Activated T-helper 17 cell treated with anti-CD3 and anti-CD28 coated beads, Interleukin-2, amount 50 U/mL, for 72 hours (primary cell): ENCODE measurements at regions not wholly inside any gene's neighbourhood (a gene's known extent, or its start where the extent isn't known, plus 50 kb on each side); places are given as distances from the start of the nearest gene placed in this dataset.

ENCODE experiments used
- ATAC-seq: fragments of 150-1000 bp; cut with Tn5 transposase; replicated peaks from 2 replicates; pipeline ENCODE4 v1.10.0; 2021; ENCODE audit warnings: mild to moderate bottlenecking, moderate library complexity
- H3K27ac Mint-ChIP-seq: one replicate; pipeline ENCODE4 v1.8.0; 2022; ENCODE audit warnings: mixed read lengths
- H3K27me3 Mint-ChIP-seq: one replicate; pipeline ENCODE4 v1.8.0; 2022; ENCODE audit warnings: mixed read lengths
- H3K36me3 Mint-ChIP-seq: one replicate; pipeline ENCODE4 v1.8.0; 2022; ENCODE audit warnings: low read depth, mild to moderate bottlenecking, mixed read lengths
- H3K4me1 Mint-ChIP-seq: one replicate; pipeline ENCODE4 v1.8.0; 2022; ENCODE audit warnings: mixed read lengths
- H3K4me3 Mint-ChIP-seq: one replicate; pipeline ENCODE4 v1.8.0; 2022; ENCODE audit warnings: mild to moderate bottlenecking, mixed read lengths
- H3K9me3 Mint-ChIP-seq: one replicate; pipeline ENCODE4 v1.8.0; 2022; ENCODE audit warnings: mixed read lengths

- H3K4me1 Mint-ChIP-seq: peaks cover 5% of the 10 kb centered on the region
- peaks cover 15% of the 10 kb centered on the region for H3K27me3 Mint-ChIP-seq
Measured at GRCh38 chr14:54278087-54278486, 118.7 kb upstream of the CDKN3 start.

GRCh38 chr14:54278665-54279295 lies 118.0 kb upstream of the CDKN3 start:
- Mint-ChIP-seq H3K9me3 (peaks cover 4% of the 10 kb centered on the region), H3K36me3 (no peaks in the 10 kb centered on the region), H3K4me1 (peaks cover 5% of the 10 kb centered on the region), H3K27me3 (peaks cover 15% of the 10 kb centered on the region), H3K4me3 (no peak overlapping the region), H3K27ac (no peak overlapping the region)
- no peak for ATAC-seq

More at GRCh38 chr14:54278087-54278486, 118.7 kb upstream of the CDKN3 start:
- Mint-ChIP-seq H3K9me3 (peaks cover 4% of the 10 kb centered on the region), H3K4me3 (no peak overlapping the region), H3K27ac (no peak overlapping the region), H3K36me3 (no peaks in the 10 kb centered on the region)
- ATAC-seq: no peak

GRCh38 chr14:54282849-54283248 lies 114.0 kb upstream of the CDKN3 start:
- Mint-ChIP-seq H3K36me3 (no peaks in the 10 kb centered on the region), H3K4me1 (no peaks in the 10 kb centered on the region)
- ATAC-seq: no peak

GRCh38 chr14:54285030-54285429 lies 111.8 kb upstream of the CDKN3 start:
- H3K4me1 Mint-ChIP-seq: no peaks in the 10 kb centered on the region
- peaks cover 9% of the 10 kb centered on the region for H3K27me3 Mint-ChIP-seq
- H3K4me3 Mint-ChIP-seq: no peak overlapping the region
- no peak for ATAC-seq
- no peaks in the 10 kb centered on the region for H3K36me3 Mint-ChIP-seq
- H3K9me3 Mint-ChIP-seq: no peaks in the 10 kb centered on the region
- no peak overlapping the region for H3K27ac Mint-ChIP-seq

More at GRCh38 chr14:54282849-54283248, 114.0 kb upstream of the CDKN3 start:
- Mint-ChIP-seq H3K27me3 (peaks cover 13% of the 10 kb centered on the region), H3K4me3 (no peak overlapping the region), H3K27ac (no peak overlapping the region), H3K9me3 (no peaks in the 10 kb centered on the region)

- Mint-ChIP-seq H3K9me3 (no peaks in the 10 kb centered on the region), H3K36me3 (no peaks in the 10 kb centered on the region), H3K27me3 (peaks cover 32% of the 10 kb centered on the region), H3K27ac (no peak overlapping the region), H3K4me3 (no peak overlapping the region), H3K4me1 (no peaks in the 10 kb centered on the region)
- ATAC-seq: no peak
Measured at GRCh38 chr14:54291491-54292191, 105.2 kb upstream of the CDKN3 start.

GRCh38 chr14:54294802-54295201 lies 102.0 kb upstream of the CDKN3 start:
- no peak for ATAC-seq
- Mint-ChIP-seq H3K27me3 (peaks cover 43% of the 10 kb centered on the region), H3K36me3 (no peaks in the 10 kb centered on the region), H3K4me3 (no peak overlapping the region), H3K27ac (no peak overlapping the region), H3K9me3 (no peaks in the 10 kb centered on the region), H3K4me1 (no peaks in the 10 kb centered on the region)

- Mint-ChIP-seq H3K27ac (no peak overlapping the region), H3K27me3 (peaks cover 28% of the 10 kb centered on the region), H3K9me3 (no peaks in the 10 kb centered on the region), H3K4me1 (no peaks in the 10 kb centered on the region), H3K36me3 (no peaks in the 10 kb centered on the region), H3K4me3 (no peak overlapping the region)
- ATAC-seq: no peak
Measured at GRCh38 chr14:54299410-54300363, 97.1 kb upstream of the CDKN3 start.

- peaks cover 22% of the 10 kb centered on the region for H3K27me3 Mint-ChIP-seq
- H3K27ac Mint-ChIP-seq: no peak overlapping the region
- no peaks in the 10 kb centered on the region for H3K36me3 Mint-ChIP-seq
- H3K9me3 Mint-ChIP-seq: no peaks in the 10 kb centered on the region
- no peak for ATAC-seq
- H3K4me3 Mint-ChIP-seq: no peak overlapping the region
- no peaks in the 10 kb centered on the region for H3K4me1 Mint-ChIP-seq
Measured at GRCh38 chr14:54300881-54301280, 95.9 kb upstream of the CDKN3 start.

GRCh38 chr14:54301359-54301758 lies 95.4 kb upstream of the CDKN3 start:
- no peak overlapping the region for H3K27ac Mint-ChIP-seq
- H3K4me3 Mint-ChIP-seq: no peak overlapping the region
- no peaks in the 10 kb centered on the region for H3K36me3 Mint-ChIP-seq
- H3K9me3 Mint-ChIP-seq: no peaks in the 10 kb centered on the region
- no peak for ATAC-seq
- H3K27me3 Mint-ChIP-seq: peaks cover 24% of the 10 kb centered on the region
- no peaks in the 10 kb centered on the region for H3K4me1 Mint-ChIP-seq

GRCh38 chr14:54306806-54307205 lies 90.0 kb upstream of the CDKN3 start:
- Mint-ChIP-seq H3K4me3 (no peak overlapping the region), H3K27ac (no peak overlapping the region), H3K36me3 (no peaks in the 10 kb centered on the region), H3K27me3 (peaks cover 20% of the 10 kb centered on the region), H3K9me3 (no peaks in the 10 kb centered on the region), H3K4me1 (no peaks in the 10 kb centered on the region)
- ATAC-seq: no peak

GRCh38 chr14:54309615-54310014 lies 87.2 kb upstream of the CDKN3 start:
- no peaks in the 10 kb centered on the region for H3K36me3 Mint-ChIP-seq
- no peak for ATAC-seq
- no peak overlapping the region for H3K27ac Mint-ChIP-seq
- peaks cover 28% of the 10 kb centered on the region for H3K27me3 Mint-ChIP-seq
- H3K9me3 Mint-ChIP-seq: no peaks in the 10 kb centered on the region
- H3K4me3 Mint-ChIP-seq: no peak overlapping the region
- no peaks in the 10 kb centered on the region for H3K4me1 Mint-ChIP-seq

- Mint-ChIP-seq H3K27ac (no peak overlapping the region), H3K4me3 (no peak overlapping the region), H3K36me3 (no peaks in the 10 kb centered on the region), H3K4me1 (no peaks in the 10 kb centered on the region), H3K9me3 (no peaks in the 10 kb centered on the region), H3K27me3 (peaks cover 35% of the 10 kb centered on the region)
- ATAC-seq: no peak
Measured at GRCh38 chr14:54310151-54310850, 86.5 kb upstream of the CDKN3 start.

- Mint-ChIP-seq H3K4me3 (no peak overlapping the region), H3K27me3 (peaks cover 35% of the 10 kb centered on the region), H3K27ac (no peak overlapping the region), H3K9me3 (no peaks in the 10 kb centered on the region), H3K36me3 (no peaks in the 10 kb centered on the region), H3K4me1 (no peaks in the 10 kb centered on the region)
- ATAC-seq: no peak
Measured at GRCh38 chr14:54310851-54311228, 86.0 kb upstream of the CDKN3 start.

GRCh38 chr14:54312166-54312801 lies 84.5 kb upstream of the CDKN3 start:
- H3K4me3 Mint-ChIP-seq: no peak overlapping the region
- peaks cover 30% of the 10 kb centered on the region for H3K27me3 Mint-ChIP-seq
- H3K36me3 Mint-ChIP-seq: no peaks in the 10 kb centered on the region
- no peak overlapping the region for H3K27ac Mint-ChIP-seq
- no peaks in the 10 kb centered on the region for H3K9me3 Mint-ChIP-seq
- ATAC-seq: no peak
- H3K4me1 Mint-ChIP-seq: no peaks in the 10 kb centered on the region
